Posterior cingulate gyrus (tissue), 11 donors: ENCODE measurements at regions not wholly inside any gene's neighbourhood (a gene's known extent, or its start where the extent isn't known, plus 50 kb on each side); places are given as distances from the start of the nearest gene placed in this dataset.

Source experiments
- DNase-seq, 10 donors: peaks; one replicate each; pipeline versions ENCODE4 v3.0.0 to v3.0.0-alpha.2; 2020 to 2021; ENCODE audit warnings: mixed read lengths in 3 of 10
- intact Hi-C: fragments of 100-400 bp; cut with DNase I; formaldehyde crosslinking; loops from one replicate; pipeline ENCODE4 v1.15.1; 2023

DNA sequence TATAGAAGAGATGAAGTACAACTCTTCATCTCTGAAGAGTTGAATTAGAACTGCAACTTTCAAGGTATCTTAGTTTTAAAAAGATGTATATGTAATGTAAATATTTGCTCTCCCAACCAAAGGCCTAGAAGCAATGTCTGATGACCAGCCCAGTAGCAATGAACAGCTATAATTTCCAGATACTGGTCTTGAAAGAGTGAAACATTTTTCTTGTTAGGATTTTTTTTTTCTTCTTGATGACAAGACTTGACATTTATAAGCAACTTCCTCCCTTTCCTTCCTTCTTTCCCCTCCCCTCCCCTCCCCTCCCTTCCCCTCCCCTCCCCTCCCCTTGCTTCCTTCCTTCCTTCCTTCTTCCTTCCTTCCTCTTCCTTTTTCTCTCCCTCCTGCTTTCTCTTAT is 423.4 kb downstream of the ZIC1 start:
- no peak for DNase-seq
- intact Hi-C loops, result no loop called here

DNA sequence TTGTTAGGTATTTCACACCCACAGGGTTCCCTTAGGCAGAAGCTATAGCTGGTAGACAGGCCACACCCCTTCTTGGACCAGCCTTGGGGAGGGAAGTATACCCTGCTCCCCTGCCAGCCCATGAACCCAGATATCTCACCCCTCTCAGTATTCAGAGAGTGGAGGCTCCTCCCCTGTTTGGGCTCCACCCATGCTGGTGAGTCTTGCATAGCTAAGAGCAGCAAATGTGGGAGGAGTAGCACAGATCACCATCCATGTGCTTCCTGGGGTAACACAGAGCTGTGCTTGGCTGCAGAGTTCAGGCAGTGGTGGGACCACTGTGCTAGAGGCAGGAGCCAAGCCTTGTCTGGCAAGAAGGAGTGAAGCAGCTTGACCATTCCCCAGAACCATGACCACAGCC is 427.2 kb downstream of the ZIC1 start:
- DNase-seq, result no peak
- intact Hi-C loops, result no loop called here

DNA sequence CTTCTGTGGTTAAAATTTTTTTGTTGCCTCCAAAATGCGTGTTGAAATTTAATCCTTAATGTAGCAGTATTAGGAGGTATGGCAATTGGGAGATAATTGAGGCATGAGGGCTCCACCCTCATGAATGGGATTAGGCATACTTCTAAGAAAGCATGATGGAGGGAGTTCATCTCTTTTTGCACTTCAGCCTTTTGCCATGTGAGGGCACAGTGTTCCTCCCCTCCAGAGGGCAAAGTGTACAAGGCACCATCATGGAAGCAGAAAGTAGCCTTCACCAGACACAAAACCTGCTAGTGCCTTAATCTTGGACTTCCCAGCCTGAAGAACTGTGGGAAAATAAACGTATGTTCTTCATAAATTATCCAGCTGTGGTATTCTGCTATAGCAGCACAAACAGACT is 429.5 kb downstream of the ZIC1 start:
- DNase-seq, result no peak
- intact Hi-C loops, result no loop called here

DNA sequence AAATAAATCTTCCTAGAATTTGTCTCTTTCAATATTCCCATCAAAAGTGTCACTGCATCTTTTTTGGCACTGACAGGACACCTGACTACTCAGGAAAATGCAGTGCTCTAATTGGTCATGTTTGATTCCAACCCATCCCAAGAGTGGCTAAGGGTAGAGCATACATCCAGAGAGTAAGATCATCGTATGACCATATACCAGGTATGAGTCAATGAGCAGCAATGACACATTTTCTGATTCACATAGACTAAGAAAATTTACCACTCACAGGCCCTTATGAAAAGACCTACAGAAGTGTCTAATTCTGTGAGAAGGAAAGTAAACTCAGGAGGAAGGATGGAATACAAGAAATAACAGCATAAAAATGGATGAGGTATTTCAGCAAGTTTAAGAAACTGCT is 434.2 kb downstream of the ZIC1 start:
- intact Hi-C loops, result no loop called here
- no peak for DNase-seq

DNA sequence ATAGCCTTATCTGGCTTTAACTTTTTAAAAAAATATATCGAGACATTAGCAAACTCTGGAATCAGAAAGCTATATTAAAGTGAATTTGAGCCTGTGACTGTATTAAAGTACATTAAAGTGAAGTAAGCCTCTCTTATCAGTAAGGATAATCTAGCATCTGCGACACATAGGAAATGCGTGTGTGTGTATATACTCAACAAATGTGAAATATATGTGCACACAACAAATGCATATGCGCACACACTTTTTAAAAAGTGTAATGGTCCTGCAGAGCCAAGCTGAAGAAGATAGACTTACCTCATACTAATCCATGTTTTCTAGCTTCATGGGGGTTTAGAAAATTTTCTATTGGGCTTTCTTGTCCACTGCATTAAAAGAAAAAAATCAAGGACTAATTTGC is 437.1 kb downstream of the ZIC1 start:
- no peak for DNase-seq
- intact Hi-C loops, result no loop called here

DNA sequence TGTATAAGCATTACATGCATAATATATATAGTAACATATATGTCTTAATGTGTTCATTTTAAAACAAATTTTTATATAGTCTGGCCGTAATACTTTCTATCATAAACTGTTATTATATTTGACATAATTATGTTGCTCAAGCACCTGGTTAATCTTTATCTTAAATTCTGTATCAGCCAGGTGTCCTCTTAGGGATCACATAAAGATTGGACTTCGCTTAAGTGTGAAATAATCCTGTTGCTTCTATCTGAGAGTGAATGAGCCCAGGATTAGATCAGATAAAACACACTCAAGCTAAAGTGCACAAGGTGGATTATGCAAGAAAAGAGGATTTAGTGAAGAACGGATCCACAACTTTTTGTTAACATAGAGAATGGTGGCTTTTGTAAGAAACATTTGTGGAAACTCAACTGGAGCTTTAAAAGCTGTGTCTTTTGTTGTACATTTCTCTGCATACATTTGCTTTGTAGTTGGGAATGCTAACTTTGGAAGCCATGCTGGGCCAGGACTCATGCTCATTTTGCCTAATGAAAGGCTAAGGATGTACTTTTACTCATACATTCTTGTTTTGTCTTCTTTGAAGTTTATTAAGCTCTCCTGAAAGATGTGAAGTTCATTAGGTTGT is 437.8 kb downstream of the ZIC1 start:
- no peak for DNase-seq
- intact Hi-C loops, result no loop called here

DNA sequence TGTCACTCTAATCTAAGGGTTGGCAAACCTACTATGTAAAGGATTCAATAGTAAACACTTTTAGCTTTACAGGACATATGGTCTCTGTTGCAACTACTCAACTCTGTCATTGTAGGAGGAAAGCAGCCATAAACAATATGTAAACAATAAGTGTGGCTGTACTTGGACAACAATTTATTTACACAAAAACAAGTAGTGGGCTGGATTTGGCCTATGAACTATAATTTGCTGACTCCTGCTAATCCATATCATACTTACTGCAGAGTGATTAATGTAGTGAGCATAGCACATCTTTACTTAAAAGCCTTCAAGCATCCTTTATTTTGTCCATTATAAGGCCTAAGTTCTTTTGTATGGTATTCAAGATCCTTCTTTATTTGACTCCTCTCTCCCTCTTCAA is 441.9 kb downstream of the ZIC1 start:
- no peak for DNase-seq
- intact Hi-C loops, result no loop called here

DNA sequence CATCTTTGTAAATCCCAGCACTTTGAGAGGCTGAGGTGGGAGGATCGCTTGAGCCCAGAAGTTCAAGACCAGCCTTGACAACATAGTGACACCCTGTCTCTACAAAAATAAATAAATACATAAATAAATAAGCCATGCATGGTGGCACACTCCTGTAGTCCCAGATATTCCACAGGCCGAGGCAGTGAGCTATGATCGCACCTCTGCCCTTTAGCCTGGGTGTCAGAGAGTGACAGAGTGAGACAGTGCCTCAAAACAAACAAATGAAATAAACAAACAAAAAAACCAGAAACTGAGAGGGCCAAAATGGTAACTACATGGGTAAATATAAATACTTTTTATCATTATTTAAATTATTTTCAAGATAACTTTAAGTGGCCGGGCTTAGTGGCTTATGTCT is 445.4 kb downstream of the ZIC1 start:
- intact Hi-C loops, result no loop called here
- no peak for DNase-seq

DNA sequence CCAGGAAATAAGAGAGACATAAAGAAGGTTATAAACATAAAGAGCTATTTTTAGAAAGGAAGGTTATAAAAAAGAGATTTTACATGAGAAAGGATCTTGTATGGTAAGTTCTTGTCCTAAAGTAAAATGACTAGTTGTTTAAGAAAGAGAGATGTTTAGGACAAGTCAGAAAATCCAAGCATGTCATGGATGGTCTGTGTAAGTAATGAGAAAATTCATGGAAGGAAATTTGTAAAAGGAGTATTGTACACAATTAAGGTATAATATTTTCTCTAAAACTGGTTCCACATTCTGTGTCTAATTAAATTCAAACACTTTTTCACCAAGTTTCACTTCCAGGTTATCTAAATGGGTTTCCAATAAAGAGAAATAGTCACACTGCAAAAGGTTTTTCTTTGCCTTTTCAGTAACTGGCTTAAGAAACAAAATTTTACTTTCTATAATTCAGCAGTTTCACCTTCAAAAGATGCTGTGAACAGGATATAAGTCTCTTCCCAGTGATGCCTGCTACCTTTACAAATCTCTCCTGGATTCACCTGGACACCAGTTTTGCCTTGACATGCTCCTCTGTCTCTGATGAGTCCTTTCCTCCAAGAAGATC is 455.7 kb downstream of the ZIC1 start:
- intact Hi-C loops, result no loop called here
- no peak for DNase-seq

DNA sequence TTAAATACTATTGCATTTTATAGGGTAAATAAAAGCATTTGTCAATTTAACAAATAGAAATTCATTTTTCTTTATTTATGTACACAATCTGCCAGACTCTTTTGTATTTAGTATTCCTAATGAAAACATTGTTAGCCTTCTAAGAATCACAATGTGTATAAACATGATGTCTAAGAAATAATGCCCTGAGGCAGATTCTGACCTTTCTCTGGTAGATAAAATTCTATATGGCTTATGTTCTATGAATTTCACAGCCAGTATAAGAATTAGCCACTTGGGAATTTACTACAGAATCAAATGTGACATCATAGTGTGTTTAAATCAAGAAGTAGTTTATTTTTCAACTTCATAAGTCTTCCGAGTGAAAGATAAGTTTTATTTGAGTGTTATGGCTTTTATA is 457.4 kb downstream of the ZIC1 start:
- no peak for DNase-seq
- intact Hi-C loops, result no loop called here

DNA sequence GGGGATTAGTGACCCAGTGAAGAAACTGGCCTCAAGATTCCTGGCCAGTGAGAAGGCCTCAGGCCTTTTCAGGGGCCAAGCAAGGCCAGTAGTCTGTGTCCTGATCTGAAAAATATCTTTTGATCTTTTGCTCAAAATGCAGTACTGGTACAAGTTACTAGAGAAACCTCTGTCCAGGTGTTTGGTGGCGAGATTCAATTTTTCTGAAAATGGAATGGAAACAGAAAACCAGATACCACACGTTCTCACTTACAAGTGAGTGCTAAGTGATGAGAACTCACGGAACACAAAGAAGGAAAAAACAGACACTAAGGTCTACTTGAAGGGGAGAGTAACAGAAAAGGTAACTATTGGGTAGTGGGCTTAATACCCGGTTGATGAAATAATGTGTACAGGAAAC is 463.4 kb downstream of the ZIC1 start:
- intact Hi-C loops, result no loop called here
- DNase-seq, result no peak

DNA sequence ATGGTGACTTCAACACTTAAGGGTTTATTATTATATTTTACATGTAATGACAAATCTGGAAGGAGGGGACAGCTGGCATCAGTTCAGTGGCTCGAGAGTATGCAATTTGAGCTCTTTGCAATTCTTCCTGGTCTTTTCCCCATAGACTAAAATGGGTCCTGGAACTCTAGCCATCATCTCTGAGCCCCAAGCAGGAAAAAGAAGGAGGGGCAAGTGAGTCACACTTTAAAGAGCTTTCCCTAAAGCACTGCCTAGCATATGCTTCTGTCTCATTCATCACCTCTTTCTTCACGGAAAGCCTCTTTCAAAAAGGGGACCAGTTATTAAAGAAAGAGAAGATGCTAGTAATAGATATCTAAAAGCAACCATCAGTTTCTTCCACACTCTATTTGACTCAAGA is 466.3 kb downstream of the ZIC1 start:
- no peak for DNase-seq
- intact Hi-C loops, result no loop called here

DNA sequence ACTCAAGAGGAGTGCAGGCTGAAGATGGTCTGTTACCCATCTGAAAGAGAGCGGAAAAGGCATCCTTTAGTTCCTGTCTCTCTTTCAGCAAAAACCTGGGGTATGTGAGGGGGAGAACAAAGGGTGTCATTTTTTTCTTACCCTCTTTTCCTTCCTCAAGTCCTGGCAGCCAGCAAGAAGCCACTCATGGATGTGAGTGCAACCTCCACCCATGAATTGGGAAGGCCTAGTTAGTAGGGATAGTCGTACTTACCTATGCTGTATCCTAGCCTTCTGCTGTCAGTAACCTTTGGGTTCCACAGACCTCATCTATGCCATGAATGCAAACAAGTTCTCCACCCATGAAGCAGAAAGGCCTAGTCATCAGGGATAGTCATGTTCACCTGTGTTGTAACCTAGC is 472.8 kb downstream of the ZIC1 start:
- intact Hi-C loops, result no loop called here
- no peak for DNase-seq

DNA sequence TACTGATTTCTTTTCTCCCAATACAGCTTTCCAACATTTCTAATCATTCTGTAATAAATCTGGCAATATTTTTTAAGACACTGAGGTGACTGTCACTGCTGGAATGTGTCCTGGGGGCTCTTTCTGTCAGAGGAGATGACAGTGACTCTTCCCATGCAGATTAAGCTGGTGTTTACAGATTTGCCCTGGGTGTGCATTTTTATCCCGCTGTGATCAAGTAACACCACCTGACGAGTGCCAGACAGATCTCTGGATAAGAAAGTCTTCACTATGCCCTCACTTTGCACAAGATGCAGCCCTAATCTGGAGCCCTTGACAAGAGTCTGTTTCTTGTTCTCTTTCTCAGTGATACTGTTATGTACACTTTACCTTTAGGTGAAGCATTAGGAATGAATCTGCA is 477.7 kb downstream of the ZIC1 start:
- intact Hi-C loops, result no loop called here
- DNase-seq, result no peak

DNA sequence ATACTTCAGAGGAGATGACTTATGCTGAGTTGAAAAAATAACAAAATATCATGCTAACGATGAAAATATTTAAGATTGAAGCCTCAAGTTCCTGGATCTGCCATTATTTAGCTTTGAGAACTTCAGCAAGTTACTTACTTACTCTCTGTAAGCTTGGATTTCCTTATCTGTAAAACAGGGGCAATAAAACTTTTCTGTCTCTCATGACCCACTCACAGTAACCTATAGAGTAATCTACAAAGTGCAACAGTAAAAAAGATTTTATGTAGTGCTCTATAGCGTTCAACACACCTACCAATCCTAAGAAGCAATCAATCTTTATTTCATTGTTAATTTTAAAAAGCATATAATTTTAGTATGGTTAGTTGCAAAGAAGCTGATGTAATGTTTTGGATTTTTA is 478.6 kb downstream of the ZIC1 start:
- intact Hi-C loops, result no loop called here
- DNase-seq, result no peak

DNA sequence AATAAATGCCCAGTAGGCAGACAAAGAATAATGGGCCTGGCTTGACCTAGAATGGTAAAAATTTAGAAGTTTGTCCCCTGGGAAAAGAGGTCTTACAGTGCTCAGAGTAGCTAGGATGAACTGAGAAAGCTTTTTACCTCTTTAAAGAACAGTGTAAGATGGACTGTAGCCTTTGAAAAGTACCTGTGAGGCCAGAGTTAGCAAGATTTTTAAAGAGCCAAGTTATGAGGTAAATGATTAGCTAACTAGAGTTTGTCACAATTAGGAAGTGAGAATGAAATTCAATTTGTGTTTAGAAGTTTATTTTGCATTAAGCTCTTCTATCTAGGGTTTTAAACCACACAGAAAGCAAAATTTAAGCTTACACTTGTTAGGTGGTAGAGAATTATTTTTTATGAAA is 480.9 kb downstream of the ZIC1 start:
- intact Hi-C loops, result no loop called here
- DNase-seq, result no peak

DNA sequence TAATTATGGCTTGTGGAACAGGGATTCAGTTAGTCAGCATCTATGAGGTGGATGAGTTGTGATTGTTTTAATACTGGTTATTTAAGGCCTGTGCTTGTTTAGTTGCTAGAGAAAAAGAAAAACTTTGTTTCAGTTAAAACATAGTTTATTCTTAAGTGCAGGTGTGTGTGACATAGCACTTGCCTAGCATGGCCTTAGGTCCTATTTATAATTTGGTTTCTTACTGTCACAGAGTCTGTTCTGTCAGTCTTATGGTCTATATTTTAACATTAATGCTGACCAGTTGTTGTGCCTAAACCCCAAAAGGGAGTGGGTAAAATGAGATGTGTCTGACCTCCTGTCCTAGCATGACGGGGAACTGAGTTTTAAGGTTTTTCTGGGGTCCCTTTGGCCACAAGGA is 486.3 kb downstream of the ZIC1 start:
- intact Hi-C loops, result no loop called here
- DNase-seq, result no peak

DNA sequence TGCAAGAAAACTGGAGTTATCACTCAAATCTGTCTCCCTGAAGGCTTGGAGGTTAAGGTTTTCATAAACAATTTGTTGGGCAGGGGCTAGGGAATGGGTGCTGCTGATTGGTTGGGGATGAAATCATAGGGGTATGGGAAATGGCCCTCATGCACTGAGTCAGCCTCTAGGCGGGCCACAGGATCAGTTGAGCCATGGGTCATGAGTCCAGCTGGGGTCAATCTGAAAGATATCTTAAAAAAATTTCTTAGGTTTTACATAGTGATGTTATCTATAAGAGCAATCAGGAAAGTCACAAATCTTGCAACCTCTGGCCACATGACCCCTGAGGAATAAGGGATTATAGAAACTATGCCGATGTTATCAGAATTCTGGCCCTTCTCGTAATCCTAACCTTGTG is 491.7 kb downstream of the ZIC1 start:
- DNase-seq, result no peak
- intact Hi-C loops, result no loop called here

DNA sequence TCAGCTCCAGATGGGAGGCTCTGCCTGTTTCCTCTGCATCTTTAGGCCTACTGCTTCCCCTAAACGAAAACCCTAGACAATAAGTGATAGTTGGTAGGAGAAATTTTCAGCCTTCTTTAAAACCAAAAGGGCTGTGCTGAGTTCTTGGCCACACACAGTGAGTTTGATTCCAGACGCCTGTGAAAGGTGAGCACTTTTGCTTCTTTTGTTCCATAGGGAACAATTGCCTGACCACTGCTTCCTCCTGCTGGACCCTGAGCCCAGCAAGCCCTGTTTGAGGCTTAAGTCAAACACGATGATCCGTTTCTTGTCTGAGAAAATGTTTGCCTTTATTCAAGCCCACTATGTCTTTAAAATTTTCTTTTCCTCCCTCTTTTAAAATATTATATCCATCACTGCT is 493.9 kb downstream of the ZIC1 start:
- no peak for DNase-seq
- intact Hi-C loops, result no loop called here

DNA sequence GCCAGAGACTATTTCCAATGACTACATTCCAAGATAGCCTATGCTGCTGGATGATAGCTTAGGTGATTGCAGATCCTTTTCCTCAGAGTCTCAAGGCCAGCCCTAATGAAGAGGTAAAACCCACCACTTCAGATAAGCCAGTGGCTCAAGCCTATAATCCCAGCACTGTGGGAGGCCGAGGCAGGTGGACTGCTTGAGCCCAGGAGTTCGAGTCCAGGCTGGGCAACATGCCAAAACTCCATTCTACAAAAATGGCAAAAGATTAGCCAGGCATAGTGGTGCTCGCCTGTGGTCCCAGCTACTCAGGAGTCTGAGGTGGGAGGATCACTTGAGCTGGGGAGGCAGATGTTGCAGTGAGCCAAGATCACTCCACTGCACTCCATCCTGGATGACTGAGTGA is 495.3 kb downstream of the ZIC1 start:
- no peak for DNase-seq
- intact Hi-C loops, result no loop called here

DNA sequence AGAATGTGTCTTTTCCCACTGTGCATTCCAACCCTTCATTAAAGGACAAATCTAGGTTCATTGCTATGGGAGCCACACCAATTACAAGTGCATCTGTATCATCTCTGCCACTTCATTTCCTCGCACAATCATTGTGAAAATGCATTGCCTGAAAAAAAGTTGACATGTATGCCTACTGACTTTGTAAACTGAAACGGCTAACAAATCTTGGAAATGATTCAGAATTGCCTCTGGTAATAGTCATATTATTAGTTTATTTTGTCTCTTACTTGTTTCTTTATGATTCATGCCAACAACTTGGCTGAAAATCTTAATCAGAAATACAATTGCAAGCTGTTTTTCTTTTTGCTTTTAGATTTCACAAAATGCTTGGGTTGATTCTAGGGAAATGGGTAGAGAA is 497.1 kb downstream of the ZIC1 start:
- DNase-seq, result no peak
- intact Hi-C loops, result no loop called here

DNA sequence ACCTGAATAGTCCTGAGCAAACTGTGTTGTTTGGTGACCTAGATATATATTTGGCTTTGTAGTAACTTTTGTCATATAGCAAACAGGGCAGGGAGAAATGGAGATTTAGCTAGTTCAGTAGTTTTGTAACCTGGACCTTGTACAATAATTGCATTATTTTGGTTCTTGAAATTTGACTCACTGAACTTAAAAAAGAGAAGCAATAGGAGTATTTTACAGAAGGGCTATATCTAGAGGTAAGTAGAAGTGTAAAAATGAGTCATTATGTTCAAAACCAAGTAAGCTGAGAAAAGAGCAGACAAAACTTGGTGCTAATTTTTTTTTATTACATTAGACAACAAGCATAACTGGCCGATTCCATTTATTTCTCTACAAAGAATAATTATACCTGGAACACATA is 505.4 kb downstream of the ZIC1 start:
- intact Hi-C loops, result no loop called here
- no peak for DNase-seq

DNA sequence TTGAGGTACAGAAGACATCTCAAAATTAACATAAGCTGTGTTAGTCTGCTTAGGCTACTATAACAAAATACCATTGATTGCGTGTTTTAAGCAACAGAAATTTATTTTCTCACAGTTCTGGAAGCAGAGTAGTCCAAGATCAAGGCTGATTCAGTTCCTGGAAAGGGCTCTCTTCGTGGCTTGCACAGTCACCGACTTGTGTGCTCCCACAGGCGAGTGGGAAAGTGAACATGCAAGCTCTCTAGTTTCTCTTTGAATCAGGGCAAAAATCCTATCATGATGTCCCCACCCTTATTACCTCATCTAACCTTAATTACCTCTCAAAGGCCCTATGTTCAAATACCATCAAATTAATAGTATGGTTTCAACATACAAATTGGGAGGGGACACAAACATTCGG is 505.9 kb downstream of the ZIC1 start:
- intact Hi-C loops, result no loop called here
- no peak for DNase-seq
